Muscle of leg (tissue), 3 donors: ENCODE measurements at regions not wholly inside any gene's neighbourhood (a gene's known extent, or its start where the extent isn't known, plus 50 kb on each side); places are given as distances from the start of the nearest gene placed in this dataset.

Source experiments
- DNase-seq: peaks from one replicate; pipeline ENCODE4 v3.0.0; 2013
- H3K27ac ChIP-seq: one replicate; pipeline ENCODE4 v1.5.1; 2013; ENCODE audit warnings: mild to moderate bottlenecking, low read length, control low read depth
- H3K27me3 ChIP-seq: one replicate; pipeline ENCODE4 v1.6.1; 2013; ENCODE audit warnings: low read length; ENCODE audit not compliant: control insufficient read depth, insufficient read depth
- H3K36me3 ChIP-seq: one replicate; pipeline ENCODE4 v1.6.1; 2013; ENCODE audit warnings: low read length; ENCODE audit not compliant: control insufficient read depth, insufficient read depth
- H3K4me1 ChIP-seq: one replicate; pipeline ENCODE4 v1.6.1; 2013; ENCODE audit warnings: low read length; ENCODE audit not compliant: control insufficient read depth, insufficient read depth
- H3K4me3 ChIP-seq: one replicate; pipeline ENCODE4 v1.5.1; 2013; ENCODE audit warnings: low read length, control low read depth
- H3K9me3 ChIP-seq: replicated peaks from 2 replicates; pipeline ENCODE4 v1.6.1; 2013; ENCODE audit warnings: low read depth, low read length; ENCODE audit not compliant: control insufficient read depth
- WGBS: methylation state at CpG from one replicate; pipeline ENCODE4 v1.1.5; 2013; ENCODE audit warnings: missing lambda C conversion rate; ENCODE audit not compliant: insufficient coverage; 5-methylcytosine and 5-hydroxymethylcytosine counted together

- Histone ChIP-seq H3K36me3 (no peaks in the 10 kb centered on the region), H3K27ac (no peak overlapping the region), H3K27me3 (no peaks in the 10 kb centered on the region), H3K4me3 (no peak overlapping the region), H3K4me1 (no peaks in the 10 kb centered on the region), H3K9me3 (no peaks in the 10 kb centered on the region)
- 87% methylated on average over 10 of the region's 12 CpGs for WGBS
- no peak for DNase-seq
Measured at GRCh38 chr3:103767635-103768034, 1332.8 kb downstream of the ZPLD1 start.

DNA sequence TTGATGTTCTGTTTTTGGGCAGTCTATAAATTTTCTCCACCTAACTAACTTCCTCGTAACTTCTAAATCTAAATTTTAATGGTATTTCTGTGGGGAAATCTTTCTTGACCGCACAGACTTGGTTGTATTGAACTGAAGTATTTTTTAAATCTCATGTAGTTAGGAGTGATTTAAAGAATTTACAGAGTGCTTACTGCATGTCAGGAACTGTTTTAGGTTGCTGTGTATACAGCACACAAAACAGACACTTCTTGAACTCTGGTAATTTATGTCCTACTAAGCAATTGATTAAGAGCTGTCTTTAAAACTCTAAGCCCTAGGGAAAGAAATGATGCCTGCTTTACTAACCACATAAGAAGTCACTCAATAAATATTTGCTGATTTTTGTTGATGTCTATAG is 1350.2 kb downstream of the ZPLD1 start:
- Histone ChIP-seq H3K36me3 (no peaks in the 10 kb centered on the region), H3K9me3 (no peaks in the 10 kb centered on the region), H3K4me3 (no peak overlapping the region), H3K27me3 (no peaks in the 10 kb centered on the region), H3K27ac (no peak overlapping the region), H3K4me1 (no peaks in the 10 kb centered on the region)
- no CpG with 5 or more reads among the region's 2 CpGs for WGBS
- no peak for DNase-seq

DNA sequence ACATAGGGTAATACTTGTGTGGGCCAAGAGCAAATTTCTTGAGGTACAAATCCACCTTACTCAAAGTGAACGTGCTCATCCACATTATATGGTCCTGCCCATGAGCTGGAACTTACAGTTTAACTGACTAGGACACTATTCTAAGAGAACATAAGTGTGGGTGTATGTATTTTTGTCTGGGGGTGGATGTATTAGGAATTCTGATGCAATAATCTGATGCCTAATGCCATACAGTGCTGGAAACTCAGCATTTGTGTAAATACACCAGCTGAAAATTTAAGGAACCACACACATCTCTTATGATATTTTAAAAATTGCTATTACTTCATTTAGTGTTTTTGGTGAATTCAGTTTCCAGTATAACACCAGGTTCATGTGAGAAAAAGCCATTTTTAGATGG is 1350.7 kb downstream of the ZPLD1 start:
- H3K27ac ChIP-seq: no peak overlapping the region
- H3K9me3 ChIP-seq: no peaks in the 10 kb centered on the region
- no CpG with 5 or more reads among the region's 1 CpG for WGBS

GRCh38 chr3:103786296-103786695 is 1351.5 kb downstream of the ZPLD1 start:
- no peak overlapping the region for H3K4me3 ChIP-seq
- H3K9me3 ChIP-seq: no peaks in the 10 kb centered on the region
- peak; percentile 11 for DNase-seq
- H3K4me1 ChIP-seq: no peaks in the 10 kb centered on the region
- H3K27ac ChIP-seq: no peak overlapping the region
- WGBS: 14% methylated on average over 4 of the region's 4 CpGs
- no peaks in the 10 kb centered on the region for H3K36me3 ChIP-seq
- H3K27me3 ChIP-seq: no peaks in the 10 kb centered on the region

More for the DNA sequence above, 1350.7 kb downstream of the ZPLD1 start:
- H3K27me3 ChIP-seq: no peaks in the 10 kb centered on the region
- no peaks in the 10 kb centered on the region for H3K36me3 ChIP-seq
- no peak for DNase-seq
- no peaks in the 10 kb centered on the region for H3K4me1 ChIP-seq
- H3K4me3 ChIP-seq: no peak overlapping the region

- no peaks in the 10 kb centered on the region for H3K27me3 ChIP-seq
- no CpG with 5 or more reads among the region's 3 CpGs for WGBS
- no peak overlapping the region for H3K27ac ChIP-seq
- no peak for DNase-seq
- H3K4me1 ChIP-seq: no peaks in the 10 kb centered on the region
- H3K9me3 ChIP-seq: no peaks in the 10 kb centered on the region
- no peaks in the 10 kb centered on the region for H3K36me3 ChIP-seq
- H3K4me3 ChIP-seq: no peak overlapping the region
Measured at GRCh38 chr3:103787164-103787871, 1352.5 kb downstream of the ZPLD1 start.

DNA sequence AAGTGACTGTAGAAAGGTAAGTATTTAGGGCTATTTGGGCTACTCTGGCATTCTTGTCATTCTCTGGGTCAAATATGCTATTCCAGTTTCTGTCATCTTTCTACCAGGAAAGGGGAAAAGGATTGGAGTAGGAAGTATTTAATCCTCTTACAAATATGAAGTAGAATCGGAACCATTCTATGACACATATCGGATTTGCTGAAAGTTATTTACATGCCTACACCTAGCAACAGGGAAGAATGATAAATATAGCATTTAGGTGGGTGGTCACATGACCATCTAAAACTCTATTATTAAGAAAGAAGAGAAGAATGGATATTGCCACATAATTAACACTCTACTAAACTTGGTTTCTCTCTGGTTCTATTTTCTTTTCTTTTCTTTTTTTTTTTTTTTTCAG is 1353.1 kb downstream of the ZPLD1 start:
- H3K27me3 ChIP-seq: no peaks in the 10 kb centered on the region
- DNase-seq: no peak
- no peaks in the 10 kb centered on the region for H3K4me1 ChIP-seq
- H3K4me3 ChIP-seq: no peak overlapping the region
- H3K9me3 ChIP-seq: no peaks in the 10 kb centered on the region
- no peak overlapping the region for H3K27ac ChIP-seq
- H3K36me3 ChIP-seq: no peaks in the 10 kb centered on the region
- WGBS: no CpG with 5 or more reads among the region's 2 CpGs

DNA sequence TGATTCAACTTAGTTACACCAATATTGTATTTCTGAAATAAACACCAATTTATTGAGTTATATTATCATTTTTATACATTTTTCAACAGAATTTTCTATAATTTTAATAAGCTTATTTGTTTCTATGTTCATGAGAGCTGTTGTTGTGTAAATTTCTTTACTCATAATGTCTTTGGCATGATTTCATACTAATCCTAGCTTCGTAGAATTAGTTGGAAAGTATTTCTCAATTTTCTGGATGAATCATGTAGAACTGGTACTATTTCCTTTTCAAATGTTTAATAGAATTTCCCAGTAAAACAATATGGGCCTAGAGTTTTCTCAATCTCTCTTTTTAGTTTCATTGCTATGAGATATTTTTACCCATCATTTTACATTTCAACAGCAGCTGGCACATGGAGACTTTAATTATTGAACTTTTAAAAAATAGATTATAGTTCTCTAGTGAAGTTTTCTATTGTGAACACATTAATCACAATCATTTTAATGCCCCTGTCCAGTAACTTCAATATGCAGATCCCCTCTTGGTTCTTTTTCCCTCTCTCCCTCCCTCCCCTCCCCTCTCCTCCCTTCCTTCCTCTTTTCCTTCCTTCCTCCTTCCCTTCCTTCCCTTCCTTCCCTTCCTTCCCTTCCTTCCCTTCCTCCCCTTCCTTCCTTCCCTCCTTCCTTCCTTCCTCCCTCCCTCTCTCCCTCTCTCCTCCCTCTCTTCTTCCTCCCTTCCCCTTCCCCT is 1357.1 kb downstream of the ZPLD1 start:
- H3K27ac ChIP-seq: no peak overlapping the region
- no peaks in the 10 kb centered on the region for H3K27me3 ChIP-seq
- no CpG with 5 or more reads among the region's 1 CpG for WGBS
- DNase-seq: no peak
- H3K4me1 ChIP-seq: no peaks in the 10 kb centered on the region
- no peaks in the 10 kb centered on the region for H3K9me3 ChIP-seq
- no peaks in the 10 kb centered on the region for H3K36me3 ChIP-seq
- no peak overlapping the region for H3K4me3 ChIP-seq

DNA sequence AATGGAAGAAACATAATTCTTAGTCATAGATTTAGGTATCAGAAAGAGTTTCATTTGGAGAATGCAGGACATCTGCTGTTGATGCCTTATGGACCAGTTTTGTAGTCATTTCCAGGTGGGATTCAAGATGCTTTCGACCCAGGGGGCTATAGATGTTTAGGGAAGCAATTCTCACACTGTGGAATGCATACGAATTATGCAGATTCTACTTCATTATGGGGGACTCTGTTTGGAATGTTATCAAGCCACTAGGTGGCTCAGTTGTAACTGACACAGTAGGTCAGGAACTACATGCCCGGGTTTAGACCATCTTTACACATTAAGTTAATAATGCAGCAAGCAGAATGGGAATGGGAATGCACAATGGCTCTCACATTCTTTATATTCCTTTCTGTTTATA is 1359.8 kb downstream of the ZPLD1 start:
- H3K36me3 ChIP-seq: no peaks in the 10 kb centered on the region
- no peaks in the 10 kb centered on the region for H3K9me3 ChIP-seq
- 0% methylated on average over 1 of the region's 3 CpGs for WGBS
- no peaks in the 10 kb centered on the region for H3K4me1 ChIP-seq
- no peak overlapping the region for H3K27ac ChIP-seq
- H3K27me3 ChIP-seq: no peaks in the 10 kb centered on the region
- no peak overlapping the region for H3K4me3 ChIP-seq
- DNase-seq: no peak

- Histone ChIP-seq H3K9me3 (no peaks in the 10 kb centered on the region), H3K4me1 (no peaks in the 10 kb centered on the region), H3K4me3 (no peak overlapping the region), H3K27me3 (no peaks in the 10 kb centered on the region), H3K27ac (no peak overlapping the region), H3K36me3 (no peaks in the 10 kb centered on the region)
- DNase-seq: no peak
- WGBS: no CpG with 5 or more reads among the region's 3 CpGs
Measured at GRCh38 chr3:103796068-103796467, 1361.3 kb downstream of the ZPLD1 start.

- no CpG with 5 or more reads among the region's 1 CpG for WGBS
Measured at GRCh38 chr3:103803787-103804186, 1369.0 kb downstream of the ZPLD1 start.

More at GRCh38 chr3:103803787-103804186, 1369.0 kb downstream of the ZPLD1 start:
- H3K27me3 ChIP-seq: no peaks in the 10 kb centered on the region
- no peak overlapping the region for H3K27ac ChIP-seq
- no peak overlapping the region for H3K4me3 ChIP-seq
- no peak for DNase-seq
- H3K36me3 ChIP-seq: no peaks in the 10 kb centered on the region
- H3K4me1 ChIP-seq: no peaks in the 10 kb centered on the region
- peaks cover 12% of the 10 kb centered on the region for H3K9me3 ChIP-seq
